DMS153 (cell line): ENCODE measurements at regions not wholly inside any gene's neighbourhood (a gene's known extent, or its start where the extent isn't known, plus 50 kb on each side); places are given as distances from the start of the nearest gene placed in this dataset.
A peak's percentile ranks its signal among the peaks of the same experiment; 100 is the strongest.

Source experiments
- DNase-seq: peaks from one replicate; lab custom pipeline; 2025; lab: John Stamatoyannopoulos, UW

GRCh38 chr5:27619982-27620381 is 581.6 kb upstream of the CDH9 start:
- DNase-seq: no peak

- no peak for DNase-seq
Observed at GRCh38 chr5:27612161-27612560, 573.8 kb upstream of the CDH9 start.

GRCh38 chr5:27608992-27609391 is 570.6 kb upstream of the CDH9 start:
- DNase-seq: no peak

GRCh38 chr5:27598576-27598975 is 560.2 kb upstream of the CDH9 start:
- DNase-seq: no peak

- DNase-seq: peak; percentile 54
Observed at GRCh38 chr5:27594141-27594540, 555.8 kb upstream of the CDH9 start.

GRCh38 chr5:27592231-27592630 is 553.8 kb upstream of the CDH9 start:
- no peak for DNase-seq

- DNase-seq: no peak
Observed at GRCh38 chr5:27590503-27590902, 552.1 kb upstream of the CDH9 start.

- DNase-seq: no peak
Observed at GRCh38 chr5:27578279-27578678, 539.9 kb upstream of the CDH9 start.

GRCh38 chr5:27571681-27572080 is 533.3 kb upstream of the CDH9 start:
- DNase-seq: no peak

GRCh38 chr5:27568811-27569210 is 530.4 kb upstream of the CDH9 start:
- no peak for DNase-seq

- no peak for DNase-seq
Observed at GRCh38 chr5:27561408-27561807, 523.0 kb upstream of the CDH9 start.

GRCh38 chr5:27548484-27548883 is 510.1 kb upstream of the CDH9 start:
- DNase-seq: no peak

GRCh38 chr5:27535031-27535557 is 496.7 kb upstream of the CDH9 start:
- DNase-seq: no peak

GRCh38 chr5:27532305-27532704 is 493.9 kb upstream of the CDH9 start:
- no peak for DNase-seq

- DNase-seq: no peak
Observed at GRCh38 chr5:27524515-27524914, 486.1 kb upstream of the CDH9 start.

- no peak for DNase-seq
Observed at GRCh38 chr5:27523629-27524028, 485.2 kb upstream of the CDH9 start.

GRCh38 chr5:27516437-27516836 is 478.1 kb upstream of the CDH9 start:
- no peak for DNase-seq

- no peak for DNase-seq
Observed at GRCh38 chr5:27511061-27511460, 472.7 kb upstream of the CDH9 start.

GRCh38 chr5:27503813-27504212 is 465.4 kb upstream of the CDH9 start:
- no peak for DNase-seq

GRCh38 chr5:27502236-27502635 is 463.9 kb upstream of the CDH9 start:
- no peak for DNase-seq

GRCh38 chr5:27497491-27497890 is 459.1 kb upstream of the CDH9 start:
- no peak for DNase-seq

GRCh38 chr5:27494887-27495286 is 456.5 kb upstream of the CDH9 start:
- DNase-seq: no peak

GRCh38 chr5:27491746-27492439 is 453.5 kb upstream of the CDH9 start:
- DNase-seq: no peak

GRCh38 chr5:27491047-27491446 is 452.7 kb upstream of the CDH9 start:
- DNase-seq: no peak
